H1 (cell line): ENCODE measurements at regions not wholly inside any gene's neighbourhood (a gene's known extent, or its start where the extent isn't known, plus 50 kb on each side); places are given as distances from the start of the nearest gene placed in this dataset.

Experiments
- CTCF ChIA-PET: fragments of 300-600 bp; sonication (Branson Sonifier 250); formaldehyde crosslinking; loops from one replicate; lab custom pipeline; 2021; ENCODE audit not compliant: partially characterized antibody; lab: Charles Lee
- POLR2A ChIA-PET: fragments of 300-600 bp; sonication (Branson Sonifier 250); formaldehyde crosslinking; loops from one replicate; lab custom pipeline; 2021; ENCODE audit warnings: inconsistent platforms; ENCODE audit not compliant: partially characterized antibody; lab: Charles Lee
- DNase-seq, 2 experiments: peaks; one replicate each; pipeline versions ENCODE4 v3.0.0 to v3.0.0-alpha.2; 2010 to 2022; ENCODE audit warnings: low spot score in 2 of 2, low read depth in 1 of 2, mixed read lengths in 1 of 2
- FAIRE-seq: peaks from 2 replicates; lab custom pipeline; 2011; peaks lifted over from hg19 to GRCh38; lab: Jason Lieb, UNC
- H2AFZ ChIP-seq: 2 replicates; pipeline ENCODE4 v1.8.1; 2012; ENCODE audit warnings: low read length, inconsistent platforms
- H2AK5ac ChIP-seq: 2 replicates; pipeline ENCODE4 v1.6.1; 2013; ENCODE audit warnings: low read depth, low read length
- H2BK120ac ChIP-seq: replicated peaks from 2 replicates; pipeline ENCODE3; 2013; ENCODE audit warnings: low read depth, low read length, inconsistent platforms
- H2BK12ac ChIP-seq: 2 replicates; pipeline ENCODE4 v1.6.1; 2013; ENCODE audit warnings: low read depth, low read length
- H2BK15ac ChIP-seq: 2 replicates; pipeline ENCODE4 v1.6.1; 2013; ENCODE audit warnings: low read length
- H2BK20ac ChIP-seq: 2 replicates; pipeline ENCODE4 v1.6.1; 2013; ENCODE audit warnings: low read length
- H2BK5ac ChIP-seq: 2 replicates; pipeline ENCODE4 v1.6.1; 2013; ENCODE audit warnings: low read depth, low read length
- H3K14ac ChIP-seq: 2 replicates; pipeline ENCODE4 v1.6.1; 2013; ENCODE audit warnings: inconsistent platforms; ENCODE audit not compliant: insufficient read length
- H3K18ac ChIP-seq: 2 replicates; pipeline ENCODE4 v1.6.1; 2013; ENCODE audit warnings: low read length; ENCODE audit errors: extremely low read depth
- H3K23ac ChIP-seq: 2 replicates; pipeline ENCODE4 v1.6.1; 2013; ENCODE audit warnings: inconsistent platforms; ENCODE audit not compliant: insufficient read length
- H3K23me2 ChIP-seq: 2 replicates; pipeline ENCODE4 v1.6.1; 2013; ENCODE audit warnings: low read depth, low read length
- H3K27ac ChIP-seq: 2 replicates; pipeline ENCODE4 v1.6.1; 2011; ENCODE audit warnings: low read depth, low read length, inconsistent platforms
- H3K27me3 ChIP-seq, 4 experiments: replicated peaks in 1 of 4; 1 replicate in 1 of 4; 2 replicates in 3 of 4; pipeline versions ENCODE4 v1.6.1 to v1.8.1; 2011 to 2013; ENCODE audit warnings: low read length in 3 of 4, mild to moderate bottlenecking in 3 of 4, inconsistent platforms in 2 of 4, mixed read lengths in 2 of 4, moderate library complexity in 1 of 4; ENCODE audit not compliant: control insufficient read depth in 3 of 4, insufficient read depth in 3 of 4; ENCODE audit errors: extremely low read depth in 1 of 4
- H3K36me3 ChIP-seq, 4 experiments: 2 replicates each; pipeline versions ENCODE4 v1.6.1 to v1.8.1; 2011 to 2013; ENCODE audit warnings: mild to moderate bottlenecking in 4 of 4, low read length in 3 of 4, moderate library complexity in 2 of 4, control low read depth in 1 of 4, inconsistent platforms in 1 of 4; ENCODE audit not compliant: insufficient read depth in 4 of 4, control insufficient read depth in 2 of 4
- H3K4ac ChIP-seq: replicated peaks from 2 replicates; pipeline ENCODE3; 2013; ENCODE audit warnings: low read length, low read depth, mixed read lengths, inconsistent platforms; ENCODE audit not compliant: insufficient read length
- H3K4me1 ChIP-seq, 4 experiments: replicated peaks in 1 of 4; 1 replicate in 1 of 4; 2 replicates in 3 of 4; pipeline versions ENCODE4 v1.6.1 to v1.8.1; 2011 to 2013; ENCODE audit warnings: low read length in 3 of 4, inconsistent platforms in 2 of 4, mixed read lengths in 1 of 4; ENCODE audit not compliant: insufficient read depth in 4 of 4, control insufficient read depth in 3 of 4
- H3K4me2 ChIP-seq, 2 experiments: 2 replicates each; pipeline versions ENCODE4 v1.6.1 to v1.8.1; 2011 to 2013; ENCODE audit warnings: low read depth in 2 of 2, low read length in 2 of 2, control low read depth in 1 of 2, inconsistent platforms in 1 of 2, mild to moderate bottlenecking in 1 of 2; ENCODE audit not compliant: insufficient read depth in 1 of 2
- H3K4me3 ChIP-seq, 4 experiments: fragments of 200-600, 300-600 bp in 1 of 4; sonication (generic), shearing (Covaris generic), sonication (Bioruptor Twin) in 1 of 4; 2 replicates each; pipeline versions ENCODE4 v1.5.1 to v1.8.1; 2011 to 2016; ENCODE audit warnings: low read length in 4 of 4, low read depth in 3 of 4, control low read depth in 2 of 4, inconsistent platforms in 2 of 4, mild to moderate bottlenecking in 2 of 4, mixed read lengths in 1 of 4, moderate library complexity in 1 of 4; ENCODE audit not compliant: insufficient read depth in 2 of 4; ENCODE audit errors: extremely low read depth in 1 of 4
- H3K56ac ChIP-seq: replicated peaks from 2 replicates; pipeline ENCODE3; 2013; ENCODE audit warnings: low read depth, mild to moderate bottlenecking, mixed read lengths, low read length, inconsistent platforms; ENCODE audit not compliant: insufficient read length
- H3K79me1 ChIP-seq: 2 replicates; pipeline ENCODE4 v1.6.1; 2013; ENCODE audit warnings: low read depth, low read length, control low read depth
- H3K79me2 ChIP-seq, 2 experiments: 2 replicates each; pipeline versions ENCODE4 v1.6.1 to v1.8.1; 2012 to 2013; ENCODE audit warnings: low read length in 2 of 2, mild to moderate bottlenecking in 2 of 2, inconsistent platforms in 1 of 2; ENCODE audit not compliant: insufficient read depth in 2 of 2, control insufficient read depth in 1 of 2
- H3K9ac ChIP-seq, 4 experiments: replicated peaks in 1 of 4; 1 replicate in 1 of 4; 2 replicates in 3 of 4; pipeline versions ENCODE4 v1.6.1 to v1.8.1; 2011 to 2013; ENCODE audit warnings: low read depth in 3 of 4, low read length in 3 of 4, control low read depth in 2 of 4, mild to moderate bottlenecking in 2 of 4, moderate library complexity in 2 of 4, inconsistent platforms in 1 of 4; ENCODE audit errors: extremely low read depth in 1 of 4
- H3K9me3 ChIP-seq, 2 experiments: 2 replicates each; pipeline versions ENCODE4 v1.6.1 to v1.8.1; 2012 to 2013; ENCODE audit warnings: mild to moderate bottlenecking in 2 of 2, moderate library complexity in 2 of 2, control low read depth in 1 of 2, inconsistent platforms in 1 of 2, low read depth in 1 of 2, low read length in 1 of 2, mixed read lengths in 1 of 2; ENCODE audit not compliant: insufficient read depth in 2 of 2
- H4K20me1 ChIP-seq, 2 experiments: replicated peaks in 1 of 2; 2 replicates each; pipeline versions ENCODE3 to v1.8.1; 2011 to 2013; ENCODE audit warnings: inconsistent platforms in 2 of 2, low read length in 2 of 2, mild to moderate bottlenecking in 1 of 2; ENCODE audit not compliant: insufficient read depth in 2 of 2, control insufficient read depth in 1 of 2
- H4K5ac ChIP-seq: 2 replicates; pipeline ENCODE4 v1.6.1; 2013; ENCODE audit warnings: low read length, low read depth, mixed read lengths, inconsistent platforms; ENCODE audit not compliant: insufficient read length
- H4K8ac ChIP-seq: 2 replicates; pipeline ENCODE4 v1.8.0; 2013; ENCODE audit warnings: mild to moderate bottlenecking, moderate library complexity, low read length, inconsistent platforms; ENCODE audit not compliant: insufficient read depth; ENCODE audit errors: extremely low read depth
- H4K91ac ChIP-seq: replicated peaks from 2 replicates; pipeline ENCODE3; 2013; ENCODE audit warnings: low read length, mixed read lengths, inconsistent platforms; ENCODE audit not compliant: insufficient read length
- CBX8 ChIP-seq: fragments of 300-800, 300-1000 bp; sonication (generic); IDR thresholded peaks from 2 replicates; pipeline ENCODE4 v1.7.1; 2016; ENCODE audit warnings: low read depth, low read length, borderline replicate concordance
- KDM4A ChIP-seq: IDR thresholded peaks from one replicate; pipeline ENCODE4 v1.7.1; 2012; ENCODE audit warnings: low read depth, mild to moderate bottlenecking, moderate library complexity, low read length, inconsistent platforms; ENCODE audit not compliant: severe bottlenecking
- RAD21 ChIP-seq, 2 experiments: IDR thresholded peaks in 1 of 2; conservative IDR thresholded peaks in 1 of 2; 2 replicates each; pipeline ENCODE4 v1.6.1; 2011; ENCODE audit warnings: low read depth in 2 of 2, low read length in 2 of 2, improper control_type of control experiment in 1 of 2, inconsistent platforms in 1 of 2, mild to moderate bottlenecking in 1 of 2, moderate library complexity in 1 of 2
- WGBS, 2 experiments: shearing (Covaris generic) in 1 of 2; methylation state at CpG; one replicate each; pipeline versions ENCODE4 v1.1.6 to v1.1.7; 2013 to 2015; ENCODE audit warnings: low lambda C conversion rate in 2 of 2, mixed read lengths in 2 of 2, inconsistent platforms in 1 of 2, low coverage in 1 of 2, missing lambda C conversion rate in 1 of 2; ENCODE audit not compliant: insufficient replicate concordance in 2 of 2, insufficient coverage in 1 of 2, insufficient read length in 1 of 2; ENCODE audit errors: extremely low coverage in 1 of 2, missing lambda C conversion rate in 1 of 2; 5-methylcytosine and 5-hydroxymethylcytosine counted together

DNA sequence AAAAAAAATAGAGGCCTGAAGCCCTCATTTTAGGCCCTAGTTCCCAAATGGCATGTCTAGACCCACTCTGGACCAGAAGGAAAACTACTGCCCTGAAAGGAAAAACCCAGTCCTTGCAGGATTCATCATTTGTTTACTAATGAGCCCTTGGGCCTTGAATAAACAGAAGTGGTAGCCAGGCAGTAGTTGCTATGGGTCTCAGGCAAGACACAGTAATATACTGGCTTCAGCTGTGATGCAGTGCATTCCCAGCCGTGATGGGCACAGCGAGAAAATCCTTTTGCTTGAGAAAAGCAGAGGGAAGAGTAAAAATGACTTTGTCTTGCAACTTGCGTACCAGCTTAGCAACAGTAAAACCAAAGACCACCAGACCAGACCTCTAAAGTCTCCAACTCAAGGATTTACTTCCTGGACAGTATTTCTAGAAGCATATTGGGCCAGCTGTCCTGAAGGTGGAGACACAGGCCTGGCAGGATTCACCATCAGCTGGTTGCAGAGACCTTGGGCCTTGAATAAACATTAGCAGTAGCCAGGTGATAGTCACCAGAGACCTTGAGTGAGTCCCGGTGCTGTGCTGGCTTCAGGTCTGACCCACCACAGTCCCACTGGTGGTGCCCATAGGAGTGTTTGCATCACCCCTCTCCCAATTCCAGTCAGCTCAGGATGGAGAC is 208.3 kb upstream of the SLITRK3 start:
- Histone ChIP-seq H4K91ac (no peak overlapping the region), H3K4ac (no peak overlapping the region), H3K56ac (no peak overlapping the region), H3K27me3 (no peaks in the 10 kb centered on the region), H3K14ac (no peak overlapping the region), H3K9ac (no peak overlapping the region), H4K5ac (no peak overlapping the region), H3K27ac (no peak overlapping the region), H3K18ac (no peak overlapping the region), H3K79me2 (no peaks in the 10 kb centered on the region), H4K20me1 (no peaks in the 10 kb centered on the region), H4K8ac (no peak overlapping the region), H3K23me2 (no peaks in the 10 kb centered on the region), H2AK5ac (no peak overlapping the region), H3K4me1 (no peaks in the 10 kb centered on the region), H2BK15ac (no peak overlapping the region), H3K4me3 (no peak overlapping the region), H2BK5ac (no peak overlapping the region), H2AFZ (0 out of 2 replicates have a peak overlapping the region, but pooled peaks have one; percentile 31), H2BK20ac (no peak overlapping the region), H3K36me3 (no peaks in the 10 kb centered on the region), H3K9me3 (no peaks in the 10 kb centered on the region), H2BK12ac (no peak overlapping the region), H3K4me2 (no peak overlapping the region), H3K23ac (no peak overlapping the region), H3K79me1 (no peaks in the 10 kb centered on the region), H2BK120ac (no peak overlapping the region)
- CTCF ChIA-PET: no interaction called here
- DNase-seq (no peak), FAIRE-seq (no peak)
- 96% methylated on average over 4 of the region's 4 CpGs; no CpG with 5 or more reads in 1 of the 2 experiments for WGBS, 2 experiments
- POLR2A ChIA-PET: no interaction called here
- TF ChIP-seq KDM4A (no peak), RAD21 (IDR thresholded peaks at IDR 0.05 in 1 of 2, conservative IDR thresholded peaks at IDR 0.05 in 1 of 2; ENCODE audit: low read depth in 2 of 2, low read length in 2 of 2) (peak; percentile 8 to 18; a peak in 2 of 4 replicates), CBX8 (no peak)
